ENCODE measurements at regions not wholly inside any gene's neighbourhood (a gene's known extent, or its start where the extent isn't known, plus 50 kb on each side); places are given as distances from the start of the nearest gene placed in this dataset.

DNA sequence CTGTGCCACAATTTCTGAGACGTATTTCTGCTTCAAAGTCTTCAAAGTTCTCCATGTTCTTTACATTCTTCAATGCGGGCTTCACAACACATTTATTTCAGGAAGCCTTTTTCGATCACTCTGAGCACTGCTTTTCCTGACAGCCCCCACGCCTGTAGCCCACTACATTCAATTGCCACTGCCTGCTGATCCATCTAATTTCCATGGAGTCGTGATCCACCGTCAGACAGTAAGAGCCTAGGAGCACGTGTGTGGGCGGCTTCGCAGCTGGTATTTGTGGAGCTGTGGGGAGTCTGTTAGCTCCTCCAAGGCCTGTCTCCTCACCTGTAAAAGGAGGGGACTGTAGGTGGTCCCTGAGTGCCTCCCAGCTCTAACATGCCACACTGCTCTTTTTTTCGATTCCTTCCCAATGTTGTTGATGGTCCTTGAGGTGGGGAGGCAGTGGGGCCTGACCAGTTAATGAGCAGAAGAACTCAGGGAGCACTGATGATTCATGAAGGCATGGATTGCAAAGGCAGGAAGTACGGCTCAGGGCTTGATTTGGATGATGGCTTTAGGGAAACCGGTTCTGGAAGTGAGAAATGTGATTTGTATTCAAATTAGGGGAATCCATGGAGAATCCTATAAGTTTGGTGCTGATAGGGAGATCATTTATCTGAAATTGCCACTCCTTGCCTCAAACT is 401.1 kb upstream of the PODXL start:
- TF ChIP-seq, protein P1, sequence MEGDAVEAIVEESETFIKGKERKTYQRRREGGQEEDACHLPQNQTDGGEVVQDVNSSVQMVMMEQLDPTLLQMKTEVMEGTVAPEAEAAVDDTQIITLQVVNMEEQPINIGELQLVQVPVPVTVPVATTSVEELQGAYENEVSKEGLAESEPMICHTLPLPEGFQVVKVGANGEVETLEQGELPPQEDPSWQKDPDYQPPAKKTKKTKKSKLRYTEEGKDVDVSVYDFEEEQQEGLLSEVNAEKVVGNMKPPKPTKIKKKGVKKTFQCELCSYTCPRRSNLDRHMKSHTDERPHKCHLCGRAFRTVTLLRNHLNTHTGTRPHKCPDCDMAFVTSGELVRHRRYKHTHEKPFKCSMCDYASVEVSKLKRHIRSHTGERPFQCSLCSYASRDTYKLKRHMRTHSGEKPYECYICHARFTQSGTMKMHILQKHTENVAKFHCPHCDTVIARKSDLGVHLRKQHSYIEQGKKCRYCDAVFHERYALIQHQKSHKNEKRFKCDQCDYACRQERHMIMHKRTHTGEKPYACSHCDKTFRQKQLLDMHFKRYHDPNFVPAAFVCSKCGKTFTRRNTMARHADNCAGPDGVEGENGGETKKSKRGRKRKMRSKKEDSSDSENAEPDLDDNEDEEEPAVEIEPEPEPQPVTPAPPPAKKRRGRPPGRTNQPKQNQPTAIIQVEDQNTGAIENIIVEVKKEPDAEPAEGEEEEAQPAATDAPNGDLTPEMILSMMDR (conservative IDR thresholded peaks at IDR 0.05; ENCODE audit: low read depth, low read length), result no peak
- TF ChIP-seq EZH2 (IDR thresholded peaks at IDR 0.05; ENCODE audit: low read length, unreplicated experiment), result no peak
- TF ChIP-seq EZH2phosphoT487 (IDR thresholded peaks at IDR 0.05; ENCODE audit: borderline replicate concordance, low read length), result no peak
